D721Med (cell line): ENCODE measurements at regions not wholly inside any gene's neighbourhood (a gene's known extent, or its start where the extent isn't known, plus 50 kb on each side); places are given as distances from the start of the nearest gene placed in this dataset.

Experiments used
- DNase-seq: peaks from one replicate; pipeline ENCODE4 v3.0.0; 2011; ENCODE audit warnings: low spot score; ENCODE audit not compliant: insufficient read length
- FAIRE-seq: peaks from 2 replicates; lab custom pipeline; 2011; peaks lifted over from hg19 to GRCh38; lab: Jason Lieb, UNC
- CTCF ChIP-seq: IDR thresholded peaks from 2 replicates; pipeline ENCODE4 v1.5.1; 2012; ENCODE audit warnings: mild to moderate bottlenecking, control low read depth; ENCODE audit not compliant: insufficient read depth; ENCODE audit errors: missing control alignments

DNA sequence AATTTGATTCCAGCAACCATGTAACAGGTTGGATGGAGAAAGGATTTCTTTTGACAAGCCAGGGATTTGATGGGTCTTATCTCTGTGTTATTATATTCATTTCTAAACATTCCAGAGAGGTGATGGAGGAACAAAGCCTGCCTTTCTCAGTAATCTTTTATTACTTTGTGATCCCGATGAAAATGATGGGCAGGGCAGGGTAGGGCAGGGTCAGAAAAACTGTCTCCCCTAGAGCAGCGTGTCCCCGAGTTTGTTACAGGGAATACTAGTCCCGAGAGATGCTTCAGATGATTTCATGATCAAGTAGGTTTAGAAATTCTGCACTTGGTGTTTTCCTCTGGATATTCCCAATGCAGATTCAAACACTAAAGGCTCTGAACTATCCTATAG is 111.8 kb upstream of the RGMA start:
- DNase-seq = no peak
- FAIRE-seq = no peak
- TF ChIP-seq CTCF = no peak

- no peak for FAIRE-seq
- DNase-seq = no peak
- no peak for TF ChIP-seq CTCF
These were observed 111.2 kb upstream of the RGMA start for GRCh38 chr15:93200081-93200836.

DNA sequence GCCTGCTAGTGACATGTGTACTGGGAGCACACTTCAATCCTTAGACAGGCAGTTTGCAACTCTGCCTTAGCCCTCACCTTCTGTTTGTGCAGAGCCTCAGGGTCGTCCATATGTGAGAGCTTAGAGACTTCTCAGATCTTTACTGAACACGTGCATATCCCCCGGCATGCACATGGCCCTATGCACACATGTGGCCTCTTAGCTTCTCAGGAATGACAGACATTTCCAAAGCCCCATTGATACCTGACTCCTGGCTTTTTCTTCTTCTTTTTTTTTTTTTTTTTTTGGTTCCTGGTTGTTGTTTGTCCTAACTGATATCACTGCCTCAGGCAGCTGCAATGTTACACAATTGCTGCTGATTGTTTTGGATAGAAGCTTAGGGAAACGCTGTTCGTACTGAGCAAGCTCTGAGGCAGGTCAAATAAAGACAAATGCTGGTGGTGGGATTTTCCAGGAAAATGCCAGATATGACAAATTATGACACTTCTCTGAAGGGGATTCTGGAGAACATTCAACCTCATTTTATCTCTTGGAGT is 107.2 kb upstream of the RGMA start:
- TF ChIP-seq CTCF = no peak
- FAIRE-seq = no peak
- DNase-seq = no peak

- DNase-seq (no peak), FAIRE-seq (no peak)
- TF ChIP-seq CTCF = no peak
These were observed 106.1 kb upstream of the RGMA start for GRCh38 chr15:93195109-93195508.

GRCh38 chr15:93190238-93190637 is 101.2 kb upstream of the RGMA start:
- no peak for DNase-seq
- no peak for FAIRE-seq
- no peak for TF ChIP-seq CTCF

- DNase-seq (no peak), FAIRE-seq (no peak)
- no peak for TF ChIP-seq CTCF
These were observed 100.5 kb upstream of the RGMA start for GRCh38 chr15:93189561-93189960.

DNA sequence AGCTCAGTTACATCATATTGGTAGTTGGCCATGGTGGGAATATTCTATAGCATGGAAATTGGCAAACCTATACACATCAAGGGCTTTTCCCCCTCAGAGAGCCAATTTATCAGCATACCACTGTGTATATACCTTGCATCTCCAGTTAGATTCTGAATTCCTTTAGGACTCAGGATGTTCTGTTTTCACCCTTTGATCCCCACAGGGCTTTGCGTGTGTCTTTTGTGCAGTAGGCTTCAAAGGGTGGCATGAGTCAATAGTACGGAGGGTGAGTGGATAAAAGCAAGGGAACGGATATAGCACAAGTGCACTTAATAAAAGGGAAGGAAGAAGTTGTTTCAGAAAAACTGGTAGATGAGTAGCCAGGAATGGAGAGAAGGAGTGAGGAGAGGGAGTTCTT is 99.2 kb upstream of the RGMA start:
- no peak for TF ChIP-seq CTCF
- FAIRE-seq (no peak), DNase-seq (no peak)
